Activated B cell treated with CpG ODN at 0.5 μM for 24 hours (primary cell): ENCODE measurements at regions not wholly inside any gene's neighbourhood (a gene's known extent, or its start where the extent isn't known, plus 50 kb on each side); places are given as distances from the start of the nearest gene placed in this dataset.
"Not testable (repeated sequence)": the region's sequence is repeated elsewhere in the genome, so short reads cannot be mapped to it uniquely, and the experiment has no call there.

Experiments used
- ATAC-seq: fragments of 200-7000 bp; cut with Tn5 transposase; one replicate; pipeline ENCODE4 v1.10.0; 2021; ENCODE audit warnings: low read depth, mild to moderate bottlenecking, moderate library complexity
- CTCF ChIA-PET: fragments of 350-600 bp; sonication (Branson Sonifier 250); formaldehyde crosslinking; loops from one replicate; lab custom pipeline; 2021; ENCODE audit warnings: antibody characterized with exemption; lab: Charles Lee
- POLR2A ChIA-PET: fragments of 350-600 bp; sonication (Branson Sonifier 250); formaldehyde crosslinking; loops from one replicate; lab custom pipeline; 2021; ENCODE audit warnings: antibody characterized with exemption; lab: Charles Lee
- DNase-seq: peaks from one replicate; pipeline ENCODE4 v3.0.0; 2022
- H3K27ac Mint-ChIP-seq: one replicate; pipeline ENCODE4 v1.8.0; 2020; ENCODE audit warnings: mixed read lengths
- H3K27me3 Mint-ChIP-seq: one replicate; pipeline ENCODE4 v1.8.0; 2021; ENCODE audit warnings: mixed read lengths
- H3K36me3 Mint-ChIP-seq: one replicate; pipeline ENCODE4 v1.8.0; 2021; ENCODE audit warnings: low read depth, mixed read lengths
- H3K4me1 Mint-ChIP-seq: one replicate; pipeline ENCODE4 v1.8.0; 2021; ENCODE audit warnings: mixed read lengths
- H3K4me3 Mint-ChIP-seq: one replicate; pipeline ENCODE4 v1.8.0; 2020; ENCODE audit warnings: mild to moderate bottlenecking, mixed read lengths
- H3K9me3 Mint-ChIP-seq: one replicate; pipeline ENCODE4 v1.8.0; 2020; ENCODE audit warnings: mixed read lengths
- CTCF ChIP-seq: fragments of 200-600 bp; IDR thresholded peaks from one replicate; pipeline ENCODE4 v1.8.0; 2022; ENCODE audit warnings: antibody characterized with exemption, mild to moderate bottlenecking
- intact Hi-C: fragments of 100-400 bp; cut with micrococcal nuclease; formaldehyde crosslinking; loops from one replicate; pipeline ENCODE4 v1.15.1; 2024

GRCh38 chr5:91591076-91591475, 208.0 kb upstream of the ARRDC3 start:
- Mint-ChIP-seq H3K36me3 (no peaks in the 10 kb centered on the region), H3K4me1 (no peaks in the 10 kb centered on the region), H3K27me3 (no peaks in the 10 kb centered on the region), H3K4me3 (no peak overlapping the region), H3K27ac (no peak overlapping the region), H3K9me3 (peaks cover 29% of the 10 kb centered on the region)
- ChIA-PET CTCF (no interaction called here), POLR2A (no interaction called here)
- no peak for TF ChIP-seq CTCF
- no peak for ATAC-seq
- no peak for DNase-seq
- intact Hi-C loops = no loop called here

- Mint-ChIP-seq H3K27ac (no peak overlapping the region), H3K4me1 (no peaks in the 10 kb centered on the region), H3K9me3 (peaks cover 11% of the 10 kb centered on the region), H3K27me3 (no peaks in the 10 kb centered on the region), H3K36me3 (no peaks in the 10 kb centered on the region), H3K4me3 (no peak overlapping the region)
- intact Hi-C loops = no loop called here
- ATAC-seq = no peak
- ChIA-PET CTCF (no interaction called here), POLR2A (no interaction called here)
- DNase-seq = no peak
- no peak for TF ChIP-seq CTCF
These were observed 203.1 kb upstream of the ARRDC3 start for GRCh38 chr5:91586232-91586631.

GRCh38 chr5:91584352-91584751, 201.2 kb upstream of the ARRDC3 start:
- no peaks in the 10 kb centered on the region for H3K4me1 Mint-ChIP-seq
- no peaks in the 10 kb centered on the region for H3K27me3 Mint-ChIP-seq

GRCh38 chr5:91566012-91566411, 182.9 kb upstream of the ARRDC3 start:
- H3K27ac Mint-ChIP-seq, H3K4me3 Mint-ChIP-seq, POLR2A ChIA-PET, H3K36me3 Mint-ChIP-seq, ATAC-seq, intact Hi-C loops, CTCF ChIA-PET, H3K4me1 Mint-ChIP-seq, DNase-seq, H3K27me3 Mint-ChIP-seq: not testable (repeated sequence)
- peaks cover 40% of the 10 kb centered on the region for H3K9me3 Mint-ChIP-seq

More at GRCh38 chr5:91584352-91584751, 201.2 kb upstream of the ARRDC3 start:
- ChIA-PET POLR2A (no interaction called here), CTCF (no interaction called here)
- TF ChIP-seq CTCF = no peak
- Mint-ChIP-seq H3K9me3 (peaks cover 7% of the 10 kb centered on the region), H3K36me3 (no peaks in the 10 kb centered on the region), H3K4me3 (no peak overlapping the region), H3K27ac (no peak overlapping the region)
- no peak for DNase-seq
- no peak for ATAC-seq
- intact Hi-C loops = no loop called here

- Mint-ChIP-seq H3K27me3 (no peaks in the 10 kb centered on the region), H3K4me3 (no peak overlapping the region), H3K9me3 (peaks cover 38% of the 10 kb centered on the region), H3K4me1 (no peaks in the 10 kb centered on the region), H3K27ac (no peak overlapping the region), H3K36me3 (no peaks in the 10 kb centered on the region)
- DNase-seq (no peak), ATAC-seq (no peak)
- ChIA-PET POLR2A (no interaction called here), CTCF (no interaction called here)
- intact Hi-C loops = no loop called here
- no peak for TF ChIP-seq CTCF
These were observed 179.8 kb upstream of the ARRDC3 start for GRCh38 chr5:91562922-91563321.

GRCh38 chr5:91541696-91542095, 158.6 kb upstream of the ARRDC3 start:
- Mint-ChIP-seq H3K27ac (no peak overlapping the region), H3K4me3 (no peak overlapping the region), H3K9me3 (peaks cover 4% of the 10 kb centered on the region), H3K36me3 (no peaks in the 10 kb centered on the region), H3K27me3 (no peaks in the 10 kb centered on the region), H3K4me1 (no peaks in the 10 kb centered on the region)
- ATAC-seq = no peak
- intact Hi-C loops = no loop called here
- no peak for TF ChIP-seq CTCF
- CTCF ChIA-PET = no interaction called here
- POLR2A ChIA-PET = no interaction called here
- DNase-seq = no peak
